PFSK-1 (cell line): ENCODE measurements at regions not wholly inside any gene's neighbourhood (a gene's known extent, or its start where the extent isn't known, plus 50 kb on each side); places are given as distances from the start of the nearest gene placed in this dataset.

Source experiments
- FOXP2 ChIP-seq: optimal IDR thresholded peaks from 2 replicates; pipeline ENCODE3; 2011; ENCODE audit warnings: borderline replicate concordance, control low read depth, inconsistent platforms; ENCODE audit not compliant: insufficient read depth; ENCODE audit errors: extremely low read length, extremely low read depth
- POLR2AphosphoS5 ChIP-seq: IDR thresholded peaks from 2 replicates; pipeline ENCODE4 v1.6.1; 2012; ENCODE audit warnings: low read depth, mild to moderate bottlenecking, control low read depth, low read length, moderate library complexity
- SIN3A ChIP-seq: IDR thresholded peaks from 2 replicates; pipeline ENCODE4 v1.6.1; 2012; ENCODE audit warnings: mild to moderate bottlenecking, low read length, moderate library complexity, borderline replicate concordance; ENCODE audit not compliant: insufficient read depth

DNA sequence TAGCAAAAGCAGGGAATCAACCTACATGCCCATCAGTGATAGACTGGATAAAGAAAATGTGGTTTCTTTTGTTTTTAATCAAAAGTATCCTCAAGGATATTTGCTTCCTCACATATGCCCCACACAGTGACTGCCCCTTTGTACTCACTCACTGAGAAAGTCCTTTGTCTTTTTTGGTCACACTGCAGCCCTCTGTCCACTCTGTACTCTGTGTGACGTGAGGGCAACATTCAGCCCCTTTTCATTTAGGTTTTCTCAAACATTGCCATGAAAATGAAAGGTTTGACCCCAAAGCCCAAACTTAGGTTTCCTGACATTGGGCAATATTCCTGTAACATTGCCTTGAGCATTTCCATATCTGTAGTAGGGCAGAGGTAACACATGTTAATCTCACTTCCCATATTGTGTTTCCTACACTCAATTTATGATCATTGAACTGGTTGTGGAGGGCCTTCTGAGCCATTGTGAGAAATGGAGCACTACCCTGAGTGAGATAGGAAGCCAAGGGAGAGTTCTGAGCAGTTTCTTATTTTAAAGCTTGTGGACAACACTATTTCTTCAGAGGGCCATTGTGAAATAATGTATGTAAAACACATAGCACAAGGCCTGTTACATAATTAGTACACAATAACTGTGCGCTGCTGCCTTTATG, 501.9 kb upstream of the C1orf87 start:
- no peak for TF ChIP-seq POLR2AphosphoS5
- TF ChIP-seq SIN3A = no peak
- TF ChIP-seq FOXP2 = no peak
